Kidney tubule cell (primary cell): ENCODE measurements at regions not wholly inside any gene's neighbourhood (a gene's known extent, or its start where the extent isn't known, plus 50 kb on each side); places are given as distances from the start of the nearest gene placed in this dataset.
A peak's percentile ranks its signal among the peaks of the same experiment; 100 is the strongest.

Experiments
- DNase-seq: peaks from one replicate; pipeline ENCODE4 v3.0.0-alpha.2; 2018; ENCODE audit warnings: low spot score

- peak; percentile 26 for DNase-seq
These were observed 234.9 kb upstream of the CYRIA start for GRCh38 chr2:16900405-16901025.

- no peak for DNase-seq
These were observed 234.3 kb upstream of the CYRIA start for GRCh38 chr2:16899958-16900357.

- DNase-seq = no peak
These were observed 224.4 kb upstream of the CYRIA start for GRCh38 chr2:16890081-16890480.

GRCh38 chr2:16885027-16885426 is 219.4 kb upstream of the CYRIA start:
- no peak for DNase-seq

GRCh38 chr2:16882706-16883105 is 217.1 kb upstream of the CYRIA start:
- DNase-seq = no peak

- peak; percentile 24 for DNase-seq
These were observed 215.5 kb upstream of the CYRIA start for GRCh38 chr2:16881122-16881521.

- DNase-seq = no peak
These were observed 205.8 kb upstream of the CYRIA start for GRCh38 chr2:16871411-16871810.

GRCh38 chr2:16870491-16871076 is 204.9 kb upstream of the CYRIA start:
- no peak for DNase-seq

- DNase-seq = no peak
These were observed 204.1 kb upstream of the CYRIA start for GRCh38 chr2:16869711-16870110.

- DNase-seq = no peak
These were observed 196.8 kb upstream of the CYRIA start for GRCh38 chr2:16862471-16862870.

GRCh38 chr2:16861530-16861929 is 195.9 kb upstream of the CYRIA start:
- DNase-seq = peak; percentile 22

- DNase-seq = no peak
These were observed 195.5 kb upstream of the CYRIA start for GRCh38 chr2:16861111-16861510.

GRCh38 chr2:16860627-16861026 is 195.0 kb upstream of the CYRIA start:
- DNase-seq = no peak

GRCh38 chr2:16855183-16855582 is 189.5 kb upstream of the CYRIA start:
- DNase-seq = no peak

- peak; percentile 3 for DNase-seq
These were observed 187.5 kb upstream of the CYRIA start for GRCh38 chr2:16853088-16853487.

- no peak for DNase-seq
These were observed 187.0 kb upstream of the CYRIA start for GRCh38 chr2:16852651-16853050.

- no peak for DNase-seq
These were observed 185.5 kb upstream of the CYRIA start for GRCh38 chr2:16851126-16851525.

- no peak for DNase-seq
These were observed 175.0 kb upstream of the CYRIA start for GRCh38 chr2:16840496-16841172.

- DNase-seq = peak; percentile 8
These were observed 167.3 kb upstream of the CYRIA start for GRCh38 chr2:16832910-16833309.

GRCh38 chr2:16828828-16829160 is 163.2 kb upstream of the CYRIA start:
- DNase-seq = peak; percentile 8

- DNase-seq = no peak
These were observed 162.6 kb upstream of the CYRIA start for GRCh38 chr2:16828044-16828827.

GRCh38 chr2:16824472-16824871 is 158.8 kb upstream of the CYRIA start:
- DNase-seq = no peak

GRCh38 chr2:16821692-16822091 is 156.1 kb upstream of the CYRIA start:
- peak; percentile 10 for DNase-seq
